ENCODE measurements at regions not wholly inside any gene's neighbourhood (a gene's known extent, or its start where the extent isn't known, plus 50 kb on each side); places are given as distances from the start of the nearest gene placed in this dataset.

DNA sequence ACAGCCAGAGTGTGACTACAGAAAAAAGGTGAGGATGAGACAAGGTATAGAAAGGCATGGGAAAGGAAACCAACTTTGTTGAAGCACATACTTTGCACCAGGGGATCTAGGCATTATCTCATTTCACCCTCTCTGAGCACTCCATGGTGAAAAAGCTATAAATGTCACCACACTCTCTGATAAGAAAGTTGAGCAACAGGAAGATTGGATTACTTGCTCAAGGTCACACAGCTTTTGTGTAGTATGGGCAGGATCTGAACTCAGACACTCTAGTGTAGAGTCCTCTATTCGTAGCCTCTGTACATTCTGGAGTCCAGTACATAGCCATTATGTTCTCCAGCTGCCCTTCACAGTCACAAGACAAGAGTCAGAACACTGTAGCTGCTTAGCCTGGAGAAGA lies 163.4 kb upstream of the SEMA6D start:
- no peaks in the 10 kb centered on the region for H3K27me3 ChIP-seq (ENCODE audit: control insufficient read depth in 2 of 2, insufficient read depth in 2 of 2, low read length in 2 of 2)
- no peaks in the 10 kb centered on the region for H3K36me3 ChIP-seq (ENCODE audit: control insufficient read depth in 2 of 2, insufficient read depth in 2 of 2, low read length in 2 of 2)
- H3K4me1 ChIP-seq (ENCODE audit: control insufficient read depth in 2 of 2, insufficient read depth in 2 of 2, low read length in 2 of 2) = no peaks in the 10 kb centered on the region
- H3K9me3 ChIP-seq (ENCODE audit: control insufficient read depth in 2 of 2, low read length in 2 of 2) = no peaks in the 10 kb centered on the region
- H3K9ac ChIP-seq (ENCODE audit: low read depth in 1 of 2, low read length in 2 of 2) = no peak overlapping the region
- H3K4me3 ChIP-seq (ENCODE audit: low read length in 2 of 2) = no peak overlapping the region
- no peak overlapping the region for H3K27ac ChIP-seq (ENCODE audit: low read depth in 2 of 2, low read length in 2 of 2)

DNA sequence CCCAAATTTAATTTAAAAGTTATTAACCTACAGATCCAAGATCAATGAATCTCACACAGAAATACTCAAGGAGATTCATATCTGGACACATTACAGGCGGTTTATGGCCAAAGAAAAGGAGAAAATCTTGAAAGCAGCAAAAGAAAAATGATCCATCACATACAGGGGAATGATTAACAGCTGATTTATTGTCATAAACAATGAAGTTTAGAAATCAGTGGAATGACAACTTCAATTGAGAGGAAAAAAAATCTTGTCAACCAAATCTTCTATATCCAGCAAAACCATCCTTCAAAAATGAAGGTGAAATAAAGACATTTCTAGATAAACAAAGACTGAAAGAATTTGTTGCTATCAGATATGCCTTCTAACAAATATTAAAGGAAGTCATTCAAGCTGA lies 156.2 kb upstream of the SEMA6D start:
- H3K9me3 ChIP-seq (ENCODE audit: control insufficient read depth in 2 of 2, low read length in 2 of 2) = peaks cover 0 to 2% of the 10 kb centered on the region in 2 donors
- no peaks in the 10 kb centered on the region for H3K36me3 ChIP-seq (ENCODE audit: control insufficient read depth in 2 of 2, insufficient read depth in 2 of 2, low read length in 2 of 2)
- no peak overlapping the region for H3K27ac ChIP-seq (ENCODE audit: low read depth in 2 of 2, low read length in 2 of 2)
- H3K4me3 ChIP-seq (ENCODE audit: low read length in 2 of 2) = no peak overlapping the region
- no peaks in the 10 kb centered on the region for H3K27me3 ChIP-seq (ENCODE audit: control insufficient read depth in 2 of 2, insufficient read depth in 2 of 2, low read length in 2 of 2)
- no peak overlapping the region for H3K9ac ChIP-seq (ENCODE audit: low read depth in 1 of 2, low read length in 2 of 2)
- H3K4me1 ChIP-seq (ENCODE audit: control insufficient read depth in 2 of 2, insufficient read depth in 2 of 2, low read length in 2 of 2) = no peaks in the 10 kb centered on the region

DNA sequence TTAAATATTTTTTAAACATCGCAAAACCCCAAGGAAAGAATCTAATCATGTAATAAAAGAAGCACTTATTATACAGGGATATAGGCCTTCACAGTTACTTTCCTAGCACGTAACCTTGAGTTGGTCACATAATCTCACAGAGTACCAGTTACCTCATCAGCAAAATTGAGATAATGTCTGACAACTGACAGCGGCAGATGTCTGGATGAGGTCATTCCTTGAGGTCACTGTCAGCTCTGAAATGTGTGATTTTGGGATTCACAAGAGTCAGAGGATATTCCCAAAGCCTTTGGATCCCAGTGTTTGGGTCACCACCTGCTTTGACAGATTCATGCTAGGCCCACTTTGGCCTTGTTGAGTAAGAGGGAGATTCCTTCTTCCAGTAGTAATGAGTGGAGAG lies 151.4 kb upstream of the SEMA6D start:
- H3K9me3 ChIP-seq (ENCODE audit: control insufficient read depth in 2 of 2, low read length in 2 of 2) = peaks cover 0 to 2% of the 10 kb centered on the region in 2 donors
- H3K27me3 ChIP-seq (ENCODE audit: control insufficient read depth in 2 of 2, insufficient read depth in 2 of 2, low read length in 2 of 2) = no peaks in the 10 kb centered on the region
- peaks cover 0 to 3% of the 10 kb centered on the region in 2 donors for H3K4me1 ChIP-seq (ENCODE audit: control insufficient read depth in 2 of 2, insufficient read depth in 2 of 2, low read length in 2 of 2)
- H3K36me3 ChIP-seq (ENCODE audit: control insufficient read depth in 2 of 2, insufficient read depth in 2 of 2, low read length in 2 of 2) = no peaks in the 10 kb centered on the region
- H3K27ac ChIP-seq (ENCODE audit: low read depth in 2 of 2, low read length in 2 of 2) = no peak overlapping the region
- H3K9ac ChIP-seq (ENCODE audit: low read depth in 1 of 2, low read length in 2 of 2) = no peak overlapping the region
- H3K4me3 ChIP-seq (ENCODE audit: low read length in 2 of 2) = no peak overlapping the region

DNA sequence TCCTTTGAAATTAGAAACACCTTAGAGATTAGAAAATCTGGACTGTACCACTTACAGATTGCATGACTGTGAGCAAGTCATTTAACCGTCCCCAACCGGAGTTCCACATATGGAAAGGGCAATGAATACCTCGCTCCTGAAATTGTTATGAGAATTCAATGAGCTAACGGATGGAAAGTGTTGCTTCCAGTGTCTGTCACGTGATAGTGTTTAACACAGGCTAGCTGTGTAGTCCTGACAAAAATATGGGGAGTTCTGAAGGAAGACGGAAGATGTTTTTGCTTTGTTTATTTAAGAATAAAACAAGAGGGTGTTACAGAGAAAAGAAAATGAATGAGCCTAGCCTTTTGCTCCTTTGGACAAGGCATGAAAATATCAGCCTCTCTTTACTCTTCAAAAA lies 150.7 kb upstream of the SEMA6D start:
- H3K4me1 ChIP-seq (ENCODE audit: control insufficient read depth in 2 of 2, insufficient read depth in 2 of 2, low read length in 2 of 2) = peaks cover 0 to 3% of the 10 kb centered on the region in 2 donors
- H3K36me3 ChIP-seq (ENCODE audit: control insufficient read depth in 2 of 2, insufficient read depth in 2 of 2, low read length in 2 of 2) = no peaks in the 10 kb centered on the region
- no peak overlapping the region for H3K4me3 ChIP-seq (ENCODE audit: low read length in 2 of 2)
- no peak overlapping the region for H3K9ac ChIP-seq (ENCODE audit: low read depth in 1 of 2, low read length in 2 of 2)
- no peaks in the 10 kb centered on the region for H3K9me3 ChIP-seq (ENCODE audit: control insufficient read depth in 2 of 2, low read length in 2 of 2)
- no peaks in the 10 kb centered on the region for H3K27me3 ChIP-seq (ENCODE audit: control insufficient read depth in 2 of 2, insufficient read depth in 2 of 2, low read length in 2 of 2)
- H3K27ac ChIP-seq (ENCODE audit: low read depth in 2 of 2, low read length in 2 of 2) = no peak overlapping the region

DNA sequence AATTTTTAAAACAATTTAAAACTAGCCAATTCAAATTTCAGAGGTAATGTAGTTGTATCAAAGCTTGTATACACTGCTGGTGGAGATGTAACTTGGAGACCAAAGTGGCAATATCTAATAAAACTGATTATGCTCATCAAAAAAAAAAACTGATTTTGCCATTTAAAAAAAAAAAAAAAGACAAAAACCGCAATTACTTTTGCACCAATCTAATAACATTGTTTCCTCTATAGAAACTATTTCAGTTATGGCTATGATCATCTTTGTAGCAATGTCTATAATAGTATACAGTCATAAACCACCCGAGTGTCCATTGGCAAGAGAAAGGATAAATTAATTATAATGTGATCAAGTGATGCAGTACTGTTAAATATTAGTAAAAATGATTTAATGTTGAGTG lies 149.3 kb upstream of the SEMA6D start:
- no peaks in the 10 kb centered on the region for H3K27me3 ChIP-seq (ENCODE audit: control insufficient read depth in 2 of 2, insufficient read depth in 2 of 2, low read length in 2 of 2)
- no peak overlapping the region for H3K4me3 ChIP-seq (ENCODE audit: low read length in 2 of 2)
- H3K27ac ChIP-seq (ENCODE audit: low read depth in 2 of 2, low read length in 2 of 2) = no peak overlapping the region
- peaks cover 0 to 3% of the 10 kb centered on the region in 2 donors for H3K4me1 ChIP-seq (ENCODE audit: control insufficient read depth in 2 of 2, insufficient read depth in 2 of 2, low read length in 2 of 2)
- H3K9me3 ChIP-seq (ENCODE audit: control insufficient read depth in 2 of 2, low read length in 2 of 2) = no peaks in the 10 kb centered on the region
- H3K36me3 ChIP-seq (ENCODE audit: control insufficient read depth in 2 of 2, insufficient read depth in 2 of 2, low read length in 2 of 2) = no peaks in the 10 kb centered on the region
- H3K9ac ChIP-seq (ENCODE audit: low read depth in 1 of 2, low read length in 2 of 2) = no peak overlapping the region

DNA sequence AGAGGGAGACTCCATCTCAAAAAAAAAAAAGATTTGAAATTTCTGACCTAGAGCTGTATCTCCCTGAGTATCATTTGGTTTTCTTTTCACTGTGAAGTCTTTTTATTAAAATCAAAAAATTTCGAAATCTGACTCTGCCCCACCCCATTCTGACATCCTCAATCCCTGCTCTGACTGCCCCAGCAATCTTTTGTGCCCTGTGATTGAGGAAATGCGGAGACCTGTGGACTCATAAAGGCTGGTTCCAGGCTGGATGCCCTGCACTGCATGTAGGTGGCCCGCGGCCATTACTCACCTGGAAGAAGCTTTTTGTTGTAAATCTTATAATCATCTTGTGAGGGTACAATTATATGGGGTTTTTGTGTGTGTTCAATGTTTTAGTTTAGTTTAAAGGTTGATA lies 147.3 kb upstream of the SEMA6D start:
- Histone ChIP-seq H3K36me3 (ENCODE audit: control insufficient read depth in 2 of 2, insufficient read depth in 2 of 2, low read length in 2 of 2) (no peaks in the 10 kb centered on the region), H3K4me3 (ENCODE audit: low read length in 2 of 2) (no peak overlapping the region), H3K9me3 (ENCODE audit: control insufficient read depth in 2 of 2, low read length in 2 of 2) (no peaks in the 10 kb centered on the region), H3K27me3 (ENCODE audit: control insufficient read depth in 2 of 2, insufficient read depth in 2 of 2, low read length in 2 of 2) (no peaks in the 10 kb centered on the region), H3K4me1 (ENCODE audit: control insufficient read depth in 2 of 2, insufficient read depth in 2 of 2, low read length in 2 of 2) (peaks cover 0 to 3% of the 10 kb centered on the region in 2 donors), H3K27ac (ENCODE audit: low read depth in 2 of 2, low read length in 2 of 2) (no peak overlapping the region), H3K9ac (ENCODE audit: low read depth in 1 of 2, low read length in 2 of 2) (no peak overlapping the region)

DNA sequence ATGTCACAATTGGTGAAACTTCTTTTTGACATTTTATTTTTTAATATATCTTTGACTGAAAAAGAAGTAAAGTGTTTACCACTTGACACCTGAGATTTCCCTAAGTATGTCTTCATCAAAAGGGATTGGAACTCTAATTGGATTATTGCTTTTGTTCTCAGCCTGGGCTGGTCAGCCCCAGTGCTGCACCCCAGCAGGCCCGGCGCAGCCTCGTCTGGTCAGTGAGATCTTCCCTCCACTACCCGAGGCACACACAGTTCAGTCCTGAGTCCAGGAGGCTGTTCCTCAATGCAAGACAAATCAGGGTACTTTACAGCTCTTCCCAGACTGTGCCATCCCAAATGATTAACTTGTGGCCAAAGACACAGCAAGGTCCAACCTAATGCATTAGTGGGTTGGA lies 146.9 kb upstream of the SEMA6D start:
- no peaks in the 10 kb centered on the region for H3K36me3 ChIP-seq (ENCODE audit: control insufficient read depth in 2 of 2, insufficient read depth in 2 of 2, low read length in 2 of 2)
- no peak overlapping the region for H3K27ac ChIP-seq (ENCODE audit: low read depth in 2 of 2, low read length in 2 of 2)
- no peak overlapping the region for H3K9ac ChIP-seq (ENCODE audit: low read depth in 1 of 2, low read length in 2 of 2)
- no peaks in the 10 kb centered on the region for H3K27me3 ChIP-seq (ENCODE audit: control insufficient read depth in 2 of 2, insufficient read depth in 2 of 2, low read length in 2 of 2)
- peaks cover 0 to 3% of the 10 kb centered on the region in 2 donors for H3K4me1 ChIP-seq (ENCODE audit: control insufficient read depth in 2 of 2, insufficient read depth in 2 of 2, low read length in 2 of 2)
- no peaks in the 10 kb centered on the region for H3K9me3 ChIP-seq (ENCODE audit: control insufficient read depth in 2 of 2, low read length in 2 of 2)
- H3K4me3 ChIP-seq (ENCODE audit: low read length in 2 of 2) = no peak overlapping the region

DNA sequence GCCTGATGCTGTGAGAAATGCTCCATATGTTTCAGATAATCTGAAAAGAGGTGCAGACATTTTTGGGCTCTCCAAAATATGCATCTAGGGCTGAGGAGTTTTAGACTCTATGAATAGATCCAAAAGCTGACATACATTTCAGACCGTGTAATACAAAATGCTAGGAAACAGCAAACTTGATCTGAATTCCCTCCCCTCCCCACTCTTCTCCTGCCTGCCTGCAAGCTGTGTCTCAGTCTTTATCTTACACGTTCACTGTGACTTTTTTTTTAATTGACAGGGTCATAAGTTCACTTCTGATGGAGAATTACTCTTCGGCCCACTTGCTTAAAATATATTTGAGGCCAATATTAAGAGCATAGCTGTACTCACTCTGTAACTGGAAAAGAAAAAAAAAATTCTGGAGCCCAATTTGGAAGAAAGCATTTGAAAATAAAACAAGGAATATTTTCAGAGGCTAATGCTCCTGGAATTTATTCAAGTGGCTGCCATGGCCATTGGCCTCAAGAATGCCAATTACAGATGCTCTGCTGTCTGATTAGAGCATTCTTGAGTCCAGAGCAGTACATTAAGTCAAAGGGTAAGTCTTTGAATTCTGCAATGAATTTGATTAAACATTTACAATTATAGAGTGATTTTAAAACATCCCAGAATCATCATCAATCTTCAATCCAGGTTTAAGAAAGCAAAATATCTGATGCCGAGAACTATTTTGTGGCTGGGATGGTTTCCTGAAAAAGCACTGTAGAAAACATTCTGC lies 146.2 kb upstream of the SEMA6D start:
- Histone ChIP-seq H3K9me3 (ENCODE audit: control insufficient read depth in 2 of 2, low read length in 2 of 2) (no peaks in the 10 kb centered on the region), H3K4me3 (ENCODE audit: low read length in 2 of 2) (no peak overlapping the region), H3K4me1 (ENCODE audit: control insufficient read depth in 2 of 2, insufficient read depth in 2 of 2, low read length in 2 of 2) (peaks cover 0 to 3% of the 10 kb centered on the region in 2 donors), H3K9ac (ENCODE audit: low read depth in 1 of 2, low read length in 2 of 2) (no peak overlapping the region), H3K27me3 (ENCODE audit: control insufficient read depth in 2 of 2, insufficient read depth in 2 of 2, low read length in 2 of 2) (no peaks in the 10 kb centered on the region), H3K27ac (ENCODE audit: low read depth in 2 of 2, low read length in 2 of 2) (no peak overlapping the region), H3K36me3 (ENCODE audit: control insufficient read depth in 2 of 2, insufficient read depth in 2 of 2, low read length in 2 of 2) (no peaks in the 10 kb centered on the region)

DNA sequence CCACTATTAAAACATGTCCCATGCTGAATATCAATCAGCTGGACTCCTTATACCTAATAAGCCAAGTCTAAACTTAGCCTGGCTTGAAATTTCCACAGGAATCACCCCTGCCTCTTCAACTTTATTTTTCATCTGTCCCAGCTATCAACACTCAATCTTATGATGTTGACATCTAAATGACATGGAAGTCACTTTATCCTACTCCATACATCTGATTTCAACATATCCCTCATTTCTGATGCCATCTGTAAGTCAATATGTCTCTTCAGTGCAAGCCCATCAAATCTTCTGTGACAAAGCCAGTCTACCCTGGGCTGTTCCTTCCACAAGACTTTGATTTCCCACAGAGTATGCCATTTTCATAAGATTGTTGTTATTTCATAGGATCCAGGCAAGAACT lies 143.6 kb upstream of the SEMA6D start:
- Histone ChIP-seq H3K9me3 (ENCODE audit: control insufficient read depth in 2 of 2, low read length in 2 of 2) (no peaks in the 10 kb centered on the region), H3K27me3 (ENCODE audit: control insufficient read depth in 2 of 2, insufficient read depth in 2 of 2, low read length in 2 of 2) (no peaks in the 10 kb centered on the region), H3K9ac (ENCODE audit: low read depth in 1 of 2, low read length in 2 of 2) (no peak overlapping the region), H3K27ac (ENCODE audit: low read depth in 2 of 2, low read length in 2 of 2) (no peak overlapping the region), H3K36me3 (ENCODE audit: control insufficient read depth in 2 of 2, insufficient read depth in 2 of 2, low read length in 2 of 2) (no peaks in the 10 kb centered on the region), H3K4me3 (ENCODE audit: low read length in 2 of 2) (no peak overlapping the region), H3K4me1 (ENCODE audit: control insufficient read depth in 2 of 2, insufficient read depth in 2 of 2, low read length in 2 of 2) (peaks cover 0 to 3% of the 10 kb centered on the region in 2 donors)

DNA sequence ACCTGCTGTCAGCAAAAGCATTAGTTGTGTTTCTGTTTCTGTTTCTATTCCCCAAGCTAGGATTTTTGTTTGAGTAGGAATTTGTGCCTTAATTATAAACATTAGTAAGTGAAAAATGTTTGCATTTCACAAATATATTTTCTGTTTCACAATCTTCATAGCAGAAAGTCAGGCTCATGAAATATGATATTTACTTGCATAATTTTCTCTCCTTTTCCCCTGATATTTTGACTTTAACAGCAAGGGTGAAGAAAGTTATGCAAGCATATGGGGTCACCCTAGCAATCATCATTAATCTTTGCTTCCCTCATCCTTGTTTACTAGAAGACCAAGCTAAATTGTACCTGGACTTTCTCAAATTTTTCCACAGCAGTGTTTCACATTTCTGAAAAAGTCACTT lies 140.3 kb upstream of the SEMA6D start:
- Histone ChIP-seq H3K27ac (ENCODE audit: low read depth in 2 of 2, low read length in 2 of 2) (no peak overlapping the region), H3K36me3 (ENCODE audit: control insufficient read depth in 2 of 2, insufficient read depth in 2 of 2, low read length in 2 of 2) (no peaks in the 10 kb centered on the region), H3K9ac (ENCODE audit: low read depth in 1 of 2, low read length in 2 of 2) (no peak overlapping the region), H3K4me3 (ENCODE audit: low read length in 2 of 2) (no peak overlapping the region), H3K9me3 (ENCODE audit: control insufficient read depth in 2 of 2, low read length in 2 of 2) (no peaks in the 10 kb centered on the region), H3K27me3 (ENCODE audit: control insufficient read depth in 2 of 2, insufficient read depth in 2 of 2, low read length in 2 of 2) (no peaks in the 10 kb centered on the region), H3K4me1 (ENCODE audit: control insufficient read depth in 2 of 2, insufficient read depth in 2 of 2, low read length in 2 of 2) (no peaks in the 10 kb centered on the region)
